ENCODE measurements at regions not wholly inside any gene's neighbourhood (a gene's known extent, or its start where the extent isn't known, plus 50 kb on each side); places are given as distances from the start of the nearest gene placed in this dataset.

DNA sequence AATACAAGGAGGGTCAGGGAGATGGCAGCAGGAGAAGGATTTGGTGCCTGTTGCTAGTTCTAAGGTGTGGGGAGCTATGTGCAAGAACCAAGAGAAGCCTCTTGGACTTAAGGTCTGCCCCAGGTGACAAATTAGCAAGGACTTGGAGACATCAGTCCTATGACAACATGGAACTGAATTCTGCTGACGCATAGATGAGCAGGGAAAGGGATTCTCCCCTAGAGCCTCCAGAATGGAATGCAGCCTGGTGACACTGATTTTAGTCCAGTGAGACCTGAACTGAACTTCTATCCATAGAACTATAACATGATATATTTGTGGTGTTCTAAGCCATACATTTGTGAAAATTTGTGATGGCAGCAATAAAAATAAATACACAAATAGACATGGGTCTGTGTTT lies 215.6 kb downstream of the ESM1 start:
- no peak for DNase-seq (ENCODE audit: low read depth in 1 of 2, low spot score in 1 of 2)
- H3K4me1 ChIP-seq (ENCODE audit: low read depth), result no peaks in the 10 kb centered on the region
- H3K27me3 ChIP-seq, result no peaks in the 10 kb centered on the region
- no peak overlapping the region for H3K27ac ChIP-seq
- no peak overlapping the region for H3K4me3 ChIP-seq
- H3K9me3 ChIP-seq (ENCODE audit: low read depth), result no peaks in the 10 kb centered on the region
- no peaks in the 10 kb centered on the region for H3K36me3 ChIP-seq
- TF ChIP-seq, protein P1, sequence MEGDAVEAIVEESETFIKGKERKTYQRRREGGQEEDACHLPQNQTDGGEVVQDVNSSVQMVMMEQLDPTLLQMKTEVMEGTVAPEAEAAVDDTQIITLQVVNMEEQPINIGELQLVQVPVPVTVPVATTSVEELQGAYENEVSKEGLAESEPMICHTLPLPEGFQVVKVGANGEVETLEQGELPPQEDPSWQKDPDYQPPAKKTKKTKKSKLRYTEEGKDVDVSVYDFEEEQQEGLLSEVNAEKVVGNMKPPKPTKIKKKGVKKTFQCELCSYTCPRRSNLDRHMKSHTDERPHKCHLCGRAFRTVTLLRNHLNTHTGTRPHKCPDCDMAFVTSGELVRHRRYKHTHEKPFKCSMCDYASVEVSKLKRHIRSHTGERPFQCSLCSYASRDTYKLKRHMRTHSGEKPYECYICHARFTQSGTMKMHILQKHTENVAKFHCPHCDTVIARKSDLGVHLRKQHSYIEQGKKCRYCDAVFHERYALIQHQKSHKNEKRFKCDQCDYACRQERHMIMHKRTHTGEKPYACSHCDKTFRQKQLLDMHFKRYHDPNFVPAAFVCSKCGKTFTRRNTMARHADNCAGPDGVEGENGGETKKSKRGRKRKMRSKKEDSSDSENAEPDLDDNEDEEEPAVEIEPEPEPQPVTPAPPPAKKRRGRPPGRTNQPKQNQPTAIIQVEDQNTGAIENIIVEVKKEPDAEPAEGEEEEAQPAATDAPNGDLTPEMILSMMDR (IDR thresholded peaks at IDR 0.05; ENCODE audit: low read depth, low read length), result no peak

DNA sequence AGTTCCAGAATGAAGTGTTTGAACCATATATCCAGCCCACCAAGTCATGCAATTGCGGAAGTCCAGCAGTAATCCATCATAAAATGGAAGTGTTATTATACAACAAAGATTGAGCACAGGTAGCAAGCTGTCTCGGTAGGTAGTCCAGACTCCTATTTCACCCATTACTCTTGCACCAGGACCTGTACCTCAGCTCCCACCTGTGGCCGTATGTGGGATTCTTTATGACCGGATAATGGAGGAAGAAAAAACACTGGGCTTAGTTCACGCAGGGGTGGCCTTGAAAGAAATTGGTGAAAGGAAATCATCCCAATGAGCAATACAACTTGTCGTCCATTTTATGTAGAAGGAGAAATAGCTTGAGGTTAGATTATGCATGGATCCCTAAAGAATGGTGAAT lies 216.3 kb downstream of the ESM1 start:
- TF ChIP-seq, protein P1 (IDR thresholded peaks at IDR 0.05; ENCODE audit: low read depth, low read length), result no peak
- Histone ChIP-seq H3K9me3 (ENCODE audit: low read depth) (no peaks in the 10 kb centered on the region), H3K27me3 (no peaks in the 10 kb centered on the region), H3K36me3 (no peaks in the 10 kb centered on the region), H3K27ac (no peak overlapping the region), H3K4me3 (no peak overlapping the region), H3K4me1 (ENCODE audit: low read depth) (no peaks in the 10 kb centered on the region)
- no peak for DNase-seq (ENCODE audit: low read depth in 1 of 2, low spot score in 1 of 2)

DNA sequence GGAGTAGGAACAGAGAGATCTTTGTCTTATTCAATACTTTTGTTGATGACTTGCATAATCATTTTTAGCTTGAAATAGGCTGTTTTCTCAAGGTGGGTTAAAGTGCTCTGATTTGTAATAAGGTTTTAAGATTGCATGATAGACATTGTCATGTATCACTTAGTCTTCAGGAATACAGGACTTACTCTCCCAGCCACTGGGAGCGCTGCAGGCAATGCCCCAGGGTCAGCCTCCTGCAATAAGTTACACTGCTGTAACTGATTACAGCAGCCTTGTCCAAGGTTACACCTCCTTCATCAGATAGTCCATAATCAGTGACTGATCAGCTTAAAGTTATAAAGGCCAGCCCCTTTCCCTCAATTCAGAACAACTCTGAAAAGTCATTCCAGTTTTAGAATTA lies 218.6 kb downstream of the ESM1 start:
- no peak for DNase-seq (ENCODE audit: low read depth in 1 of 2, low spot score in 1 of 2)
- Histone ChIP-seq H3K4me3 (no peak overlapping the region), H3K9me3 (ENCODE audit: low read depth) (no peaks in the 10 kb centered on the region), H3K27ac (no peak overlapping the region), H3K4me1 (ENCODE audit: low read depth) (no peaks in the 10 kb centered on the region), H3K36me3 (no peaks in the 10 kb centered on the region), H3K27me3 (no peaks in the 10 kb centered on the region)
- TF ChIP-seq, protein P1 (IDR thresholded peaks at IDR 0.05; ENCODE audit: low read depth, low read length), result no peak

DNA sequence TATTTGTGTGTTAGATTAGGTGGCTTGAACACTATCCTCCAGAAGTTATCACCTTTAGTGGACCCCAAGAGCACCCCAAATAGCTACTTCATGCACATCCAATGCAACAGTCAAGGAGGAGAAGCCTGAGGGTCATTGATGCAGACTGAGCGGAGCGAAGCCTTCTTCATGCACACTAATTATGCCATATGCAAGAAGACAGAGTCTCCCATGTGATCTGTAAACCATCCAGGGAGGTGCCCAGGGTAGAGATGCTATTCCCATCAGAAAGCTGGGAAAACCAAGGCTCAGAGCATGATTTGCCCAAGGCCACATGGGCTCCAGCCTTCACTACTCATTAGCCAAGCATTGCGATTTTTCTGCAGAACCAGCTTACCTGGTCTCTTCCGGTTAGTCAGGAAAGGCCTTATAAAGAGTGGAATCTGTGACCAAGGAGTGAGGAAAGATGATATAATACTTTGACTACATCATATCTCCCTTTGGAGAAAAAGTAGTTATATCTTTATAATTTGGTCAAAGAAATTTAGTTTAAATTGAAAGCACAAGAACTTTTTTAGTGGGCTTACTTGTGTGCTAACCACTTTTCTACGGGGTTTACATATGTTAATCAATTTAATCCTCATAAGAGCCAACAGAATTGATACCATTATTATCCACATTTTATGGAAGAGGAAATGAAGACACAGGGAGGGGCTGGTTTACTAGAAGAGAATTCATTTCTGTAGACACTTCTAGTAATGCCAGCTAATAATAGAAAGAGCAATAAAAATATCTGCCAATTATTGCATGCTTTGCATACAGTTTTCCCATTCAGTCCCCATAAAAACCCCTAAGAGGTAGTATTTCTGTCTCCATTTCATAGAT lies 220.0 kb downstream of the ESM1 start:
- H3K9me3 ChIP-seq (ENCODE audit: low read depth), result no peaks in the 10 kb centered on the region
- H3K36me3 ChIP-seq, result no peaks in the 10 kb centered on the region
- TF ChIP-seq, protein P1 (IDR thresholded peaks at IDR 0.05; ENCODE audit: low read depth, low read length), result no peak
- no peaks in the 10 kb centered on the region for H3K4me1 ChIP-seq (ENCODE audit: low read depth)
- H3K4me3 ChIP-seq, result no peak overlapping the region
- no peak overlapping the region for H3K27ac ChIP-seq
- no peak for DNase-seq (ENCODE audit: low read depth in 1 of 2, low spot score in 1 of 2)
- H3K27me3 ChIP-seq, result no peaks in the 10 kb centered on the region

DNA sequence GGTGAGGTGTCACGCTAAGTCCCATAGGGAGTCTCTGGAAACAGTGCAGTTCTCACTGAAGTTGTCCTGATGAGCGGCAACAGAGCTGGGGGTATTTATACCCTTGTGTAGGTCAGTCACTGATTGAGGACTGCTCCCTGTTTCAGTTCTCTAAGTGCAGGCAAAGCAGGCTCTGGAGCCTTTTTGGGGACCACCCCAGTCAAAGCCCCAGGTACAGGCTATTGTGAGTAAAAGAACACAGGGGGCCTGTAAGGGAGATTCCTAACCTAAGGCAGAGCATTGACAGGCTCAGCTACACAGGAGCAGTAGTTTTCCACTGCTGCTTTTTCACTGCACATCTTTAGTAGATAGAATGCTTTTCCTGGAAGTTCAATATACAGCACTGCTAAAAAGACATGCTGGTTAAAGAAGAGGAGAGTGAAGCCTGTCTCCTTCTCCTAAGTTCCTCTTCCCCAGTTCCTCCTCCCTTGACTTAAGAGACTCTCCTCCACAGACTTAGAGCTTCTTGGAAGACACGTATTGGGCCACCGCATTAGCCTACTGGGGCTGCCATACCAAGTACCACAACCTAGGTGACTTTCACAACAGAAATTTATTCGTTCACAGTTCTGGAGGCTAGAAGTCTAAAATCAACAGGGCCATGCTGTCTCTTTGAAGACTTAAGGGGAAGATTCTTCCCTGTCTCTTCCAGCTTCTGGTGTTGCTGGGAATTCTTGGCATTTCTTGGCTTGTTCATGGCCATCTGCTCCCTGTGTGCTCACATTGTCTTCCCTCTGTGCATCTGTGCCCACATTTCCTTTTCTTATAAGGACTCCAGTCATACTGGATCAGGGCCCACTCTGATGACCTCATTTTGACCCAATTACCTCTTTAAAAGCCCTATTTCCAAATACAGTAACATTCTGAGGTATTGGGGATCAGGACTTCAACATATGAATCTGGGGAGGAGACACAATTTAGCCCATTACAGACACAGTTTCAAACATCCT lies 221.0 kb downstream of the ESM1 start:
- DNase-seq (ENCODE audit: low read depth in 1 of 2, low spot score in 1 of 2), result peak in 1 of 2 donors; percentile 29

More for the DNA sequence above, 221.0 kb downstream of the ESM1 start:
- TF ChIP-seq, protein P1 (IDR thresholded peaks at IDR 0.05; ENCODE audit: low read depth, low read length), result no peak
- H3K36me3 ChIP-seq, result no peaks in the 10 kb centered on the region
- no peaks in the 10 kb centered on the region for H3K27me3 ChIP-seq
- H3K4me3 ChIP-seq, result no peak overlapping the region
- no peak overlapping the region for H3K27ac ChIP-seq
- H3K4me1 ChIP-seq (ENCODE audit: low read depth), result no peaks in the 10 kb centered on the region
- no peaks in the 10 kb centered on the region for H3K9me3 ChIP-seq (ENCODE audit: low read depth)

Data from cardiac muscle cell (in vitro differentiated cells and primary cell).